ENCODE measurements at regions not wholly inside any gene's neighbourhood (a gene's known extent, or its start where the extent isn't known, plus 50 kb on each side); places are given as distances from the start of the nearest gene placed in this dataset.

GRCh38 chr11:122046438-122046837 lies 69.6 kb downstream of the BLID start:
- TF ChIP-seq, protein P1, sequence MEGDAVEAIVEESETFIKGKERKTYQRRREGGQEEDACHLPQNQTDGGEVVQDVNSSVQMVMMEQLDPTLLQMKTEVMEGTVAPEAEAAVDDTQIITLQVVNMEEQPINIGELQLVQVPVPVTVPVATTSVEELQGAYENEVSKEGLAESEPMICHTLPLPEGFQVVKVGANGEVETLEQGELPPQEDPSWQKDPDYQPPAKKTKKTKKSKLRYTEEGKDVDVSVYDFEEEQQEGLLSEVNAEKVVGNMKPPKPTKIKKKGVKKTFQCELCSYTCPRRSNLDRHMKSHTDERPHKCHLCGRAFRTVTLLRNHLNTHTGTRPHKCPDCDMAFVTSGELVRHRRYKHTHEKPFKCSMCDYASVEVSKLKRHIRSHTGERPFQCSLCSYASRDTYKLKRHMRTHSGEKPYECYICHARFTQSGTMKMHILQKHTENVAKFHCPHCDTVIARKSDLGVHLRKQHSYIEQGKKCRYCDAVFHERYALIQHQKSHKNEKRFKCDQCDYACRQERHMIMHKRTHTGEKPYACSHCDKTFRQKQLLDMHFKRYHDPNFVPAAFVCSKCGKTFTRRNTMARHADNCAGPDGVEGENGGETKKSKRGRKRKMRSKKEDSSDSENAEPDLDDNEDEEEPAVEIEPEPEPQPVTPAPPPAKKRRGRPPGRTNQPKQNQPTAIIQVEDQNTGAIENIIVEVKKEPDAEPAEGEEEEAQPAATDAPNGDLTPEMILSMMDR (IDR thresholded peaks at IDR 0.05), result no peak
- TF ChIP-seq ZFX (IDR thresholded peaks at IDR 0.05; ENCODE audit: borderline replicate concordance), result no peak

All from 22Rv1 (cell line).